IMR-90 (cell line): ENCODE measurements at regions not wholly inside any gene's neighbourhood (a gene's known extent, or its start where the extent isn't known, plus 50 kb on each side); places are given as distances from the start of the nearest gene placed in this dataset.

Experiments used
- ATAC-seq: fragments of 200-7000 bp; cut with Tn5 transposase; 2 replicates; pipeline ENCODE4 v1.9.1; 2020; ENCODE audit warnings: low read depth, mild to moderate bottlenecking, moderate library complexity
- BruUV-seq: library from RNA; stranded (reverse); fragments of 400-500 nt; replicated peaks from 2 replicates; lab custom pipeline; 2021; lab: Mats Ljungman, UMichigan
- CTCF ChIA-PET: fragments of 300-600 bp; formaldehyde crosslinking; extraction: SDS; loops from one replicate; lab custom pipeline; 2021; ENCODE audit warnings: antibody characterized with exemption; lab: Yijun Ruan, JAX
- POLR2A ChIA-PET: fragments of 300-600 bp; sonication (Branson Sonifier 250); formaldehyde crosslinking; loops from one replicate; lab custom pipeline; 2022; ENCODE audit warnings: antibody characterized with exemption; ENCODE audit not compliant: unreplicated experiment; lab: Charles Lee
- DNase-seq: peaks from one replicate; pipeline ENCODE4 v3.0.0; 2013
- H2AFZ ChIP-seq: replicated peaks from 2 replicates; pipeline ENCODE3; 2013; ENCODE audit warnings: low read length, mild to moderate bottlenecking; ENCODE audit not compliant: poor library complexity
- H2AK5ac ChIP-seq: 2 replicates; pipeline ENCODE4 v1.6.1; 2013; ENCODE audit warnings: low read depth, low read length, inconsistent platforms
- H2AK9ac ChIP-seq: replicated peaks from 2 replicates; pipeline ENCODE3; 2013; ENCODE audit warnings: mild to moderate bottlenecking, low read depth, low read length, moderate library complexity; ENCODE audit not compliant: poor library complexity
- H2BK120ac ChIP-seq: 2 replicates; pipeline ENCODE4 v1.6.1; 2013; ENCODE audit warnings: low read depth, low read length, inconsistent platforms
- H2BK15ac ChIP-seq: 3 replicates; pipeline ENCODE4 v1.6.1; 2013; ENCODE audit warnings: low read depth, low read length, inconsistent platforms
- H2BK20ac ChIP-seq: 2 replicates; pipeline ENCODE4 v1.6.1; 2013; ENCODE audit warnings: low read depth, mild to moderate bottlenecking, inconsistent platforms, low read length, moderate library complexity
- H2BK5ac ChIP-seq: 2 replicates; pipeline ENCODE4 v1.6.1; 2013; ENCODE audit warnings: mild to moderate bottlenecking, low read depth, low read length, inconsistent platforms; ENCODE audit not compliant: poor library complexity, severe bottlenecking
- H3K14ac ChIP-seq: replicated peaks from 2 replicates; pipeline ENCODE4 v1.6.1; 2013; ENCODE audit warnings: low read depth, low read length, inconsistent platforms
- H3K18ac ChIP-seq: 2 replicates; pipeline ENCODE4 v1.6.1; 2013; ENCODE audit warnings: low read depth, low read length, control low read depth
- H3K23ac ChIP-seq: 2 replicates; pipeline ENCODE4 v1.6.1; 2013; ENCODE audit warnings: low read depth, low read length, inconsistent platforms
- H3K27ac ChIP-seq: 2 replicates; pipeline ENCODE4 v1.5.1; 2013; ENCODE audit warnings: mild to moderate bottlenecking, control low read depth, low read length; ENCODE audit not compliant: insufficient read depth
- H3K27me3 ChIP-seq: 2 replicates; pipeline ENCODE4 v1.6.1; 2013; ENCODE audit warnings: low read length; ENCODE audit not compliant: control insufficient read depth, insufficient read depth
- H3K36me3 ChIP-seq: 2 replicates; pipeline ENCODE4 v1.6.1; 2013; ENCODE audit warnings: low read length, mixed read lengths; ENCODE audit not compliant: control insufficient read depth, insufficient read depth
- H3K4ac ChIP-seq: 2 replicates; pipeline ENCODE4 v1.6.1; 2013; ENCODE audit warnings: low read depth, low read length, inconsistent platforms
- H3K4me1 ChIP-seq: 2 replicates; pipeline ENCODE4 v1.6.1; 2013; ENCODE audit warnings: low read length, mixed read lengths; ENCODE audit not compliant: control insufficient read depth, insufficient read depth
- H3K4me2 ChIP-seq: 2 replicates; pipeline ENCODE4 v1.6.1; 2013; ENCODE audit warnings: low read depth, mild to moderate bottlenecking, control low read depth, low read length, moderate library complexity
- H3K4me3 ChIP-seq: 2 replicates; pipeline ENCODE4 v1.5.1; 2013; ENCODE audit warnings: low read depth, mild to moderate bottlenecking, control low read depth, low read length, moderate library complexity; ENCODE audit not compliant: insufficient read depth
- H3K56ac ChIP-seq: 2 replicates; pipeline ENCODE4 v1.6.1; 2013; ENCODE audit warnings: low read length, inconsistent platforms; ENCODE audit not compliant: insufficient read depth; ENCODE audit errors: extremely low read depth
- H3K79me1 ChIP-seq, 2 experiments: 2 replicates each; pipeline ENCODE4 v1.6.1; 2013; ENCODE audit warnings: low read length in 2 of 2, inconsistent platforms in 1 of 2, low read depth in 1 of 2
- H3K9ac ChIP-seq: 2 replicates; pipeline ENCODE4 v1.6.1; 2013; ENCODE audit warnings: low read depth, low read length, control low read depth
- H3K9me1 ChIP-seq: 2 replicates; pipeline ENCODE4 v1.6.1; 2013; ENCODE audit warnings: low read length, inconsistent platforms; ENCODE audit not compliant: insufficient read depth
- H3K9me3 ChIP-seq: 2 replicates; pipeline ENCODE4 v1.6.1; 2013; ENCODE audit warnings: low read length; ENCODE audit not compliant: control insufficient read depth, insufficient read depth
- H4K20me1 ChIP-seq: 2 replicates; pipeline ENCODE4 v1.6.1; 2013; ENCODE audit warnings: low read length, inconsistent platforms; ENCODE audit not compliant: insufficient read depth
- H4K5ac ChIP-seq: 2 replicates; pipeline ENCODE4 v1.6.1; 2013; ENCODE audit warnings: mild to moderate bottlenecking, low read depth, low read length, control low read depth
- H4K8ac ChIP-seq, 2 experiments: 2 replicates each; pipeline ENCODE4 v1.6.1; 2013; ENCODE audit warnings: low read depth in 2 of 2, low read length in 2 of 2, control low read depth in 1 of 2, inconsistent platforms in 1 of 2
- H4K91ac ChIP-seq: 2 replicates; pipeline ENCODE4 v1.6.1; 2013; ENCODE audit warnings: low read depth, low read length, inconsistent platforms; ENCODE audit not compliant: insufficient read depth
- BHLHE40 ChIP-seq: fragments of 150-350 bp; IDR thresholded peaks from 2 replicates; pipeline ENCODE4 v1.6.1; 2016; ENCODE audit warnings: mild to moderate bottlenecking, low read depth, low read length
- CEBPB ChIP-seq: IDR thresholded peaks from 2 replicates; pipeline ENCODE4 v1.6.1; 2012; ENCODE audit warnings: low read depth, low read length, improper control_type of control experiment
- MXI1 ChIP-seq: IDR thresholded peaks from 2 replicates; pipeline ENCODE4 v1.6.1; 2012; ENCODE audit warnings: low read depth, mild to moderate bottlenecking, low read length, moderate library complexity, borderline replicate concordance
- NFE2L2 ChIP-seq: fragments of 150-350 bp; IDR thresholded peaks from 2 replicates; pipeline ENCODE4 v1.6.1; 2016; ENCODE audit warnings: low read depth, mild to moderate bottlenecking, low read length
- POLR2A ChIP-seq: IDR thresholded peaks from 2 replicates; pipeline ENCODE4 v1.6.1; 2012; ENCODE audit warnings: mild to moderate bottlenecking, low read depth, low read length
- RAD21 ChIP-seq: IDR thresholded peaks from 2 replicates; pipeline ENCODE4 v1.6.1; 2012; ENCODE audit warnings: low read length, improper control_type of control experiment
- RFX5 ChIP-seq: IDR thresholded peaks from 2 replicates; pipeline ENCODE4 v1.8.0; 2012; ENCODE audit warnings: low read depth, mild to moderate bottlenecking, low read length, moderate library complexity
- SMC3 ChIP-seq: fragments of 150-350 bp; IDR thresholded peaks from 2 replicates; pipeline ENCODE4 v1.6.1; 2016; ENCODE audit warnings: low read depth, mild to moderate bottlenecking, antibody characterized with exemption, low read length, moderate library complexity
- WGBS, 2 experiments: methylation state at CpG; one replicate each; pipeline versions ENCODE4 v1.1.5 to v1.1.7; 2013; ENCODE audit warnings: missing lambda C conversion rate in 2 of 2; ENCODE audit not compliant: insufficient read length in 1 of 2; ENCODE audit errors: extremely low coverage in 2 of 2; 5-methylcytosine and 5-hydroxymethylcytosine counted together
- dilution Hi-C: fragments of 300-500 bp; cut with HindIII; formaldehyde crosslinking; loops from one replicate; pipeline ENCODE4 v1.14.3; 2018; ENCODE audit warnings: low sequenced_read_pairs; ENCODE audit not compliant: unreplicated experiment
- in situ Hi-C: fragments of 300-500 bp; cut with MboI; formaldehyde crosslinking; loops from 3 replicates; pipeline ENCODE4 v1.14.3; 2019; ENCODE audit warnings: low sequenced_read_pairs, inconsistent platforms, mixed read lengths
- intact Hi-C: fragments of 100-400 bp; cut with micrococcal nuclease; formaldehyde crosslinking; loops from 2 replicates; pipeline ENCODE4 v1.10.0; 2022
- TF ChIP-seq, protein P1 (sequence below): conservative IDR thresholded peaks from 2 replicates; pipeline ENCODE4 v1.5.1; 2012; ENCODE audit warnings: mild to moderate bottlenecking, low read depth, low read length, improper control_type of control experiment

DNA sequence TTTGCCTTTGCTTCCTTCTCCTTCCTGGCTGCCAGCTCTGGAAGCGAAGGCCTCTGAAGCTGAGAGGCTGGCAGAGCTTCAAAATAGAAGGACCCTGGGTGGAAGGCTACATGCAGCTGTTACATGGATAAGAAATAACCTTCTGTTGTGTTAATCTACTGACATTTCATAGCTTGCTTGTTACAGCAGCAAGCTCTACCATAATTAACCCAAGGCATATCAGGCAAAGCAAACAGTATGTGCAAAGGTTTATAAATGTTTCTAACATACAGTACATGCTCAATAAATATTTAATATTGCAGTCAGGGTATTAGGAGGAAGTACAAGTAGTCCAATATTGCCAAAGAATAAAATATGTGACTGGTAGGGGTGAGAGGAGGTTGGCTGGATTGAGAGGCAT is 55.6 kb upstream of the MKLN1 start:
- BruUV-seq: no TSS peak
- H4K91ac ChIP-seq: no peak overlapping the region
- H2AFZ ChIP-seq: no peak overlapping the region
- intact Hi-C loops (no loop called here), in situ Hi-C loops (no loop called here), dilution Hi-C loops (no loop called here)
- H3K9me1 ChIP-seq: 0 out of 2 replicates have a peak, but pooled peaks cover 2% of the 10 kb centered on the region
- no peak overlapping the region for H3K23ac ChIP-seq
- peaks cover 2% of the 10 kb centered on the region; the same call in 1 of the 2 replicates for H3K27me3 ChIP-seq
- H2BK15ac ChIP-seq: no peak overlapping the region; the same call in 2 of the 3 replicates
- H3K9me3 ChIP-seq: peaks cover 2% of the 10 kb centered on the region; the same call in 1 of the 2 replicates
- no CpG with 5 or more reads among the region's 1 CpG for WGBS, 2 experiments
- H3K56ac ChIP-seq: no peak overlapping the region
- H3K14ac ChIP-seq: no peak overlapping the region
- TF ChIP-seq MXI1 (no peak), NFE2L2 (no peak), BHLHE40 (no peak), RFX5 (no peak), SMC3 (no peak), RAD21 (no peak), CEBPB (no peak), POLR2A (no peak)
- TF ChIP-seq, protein P1, sequence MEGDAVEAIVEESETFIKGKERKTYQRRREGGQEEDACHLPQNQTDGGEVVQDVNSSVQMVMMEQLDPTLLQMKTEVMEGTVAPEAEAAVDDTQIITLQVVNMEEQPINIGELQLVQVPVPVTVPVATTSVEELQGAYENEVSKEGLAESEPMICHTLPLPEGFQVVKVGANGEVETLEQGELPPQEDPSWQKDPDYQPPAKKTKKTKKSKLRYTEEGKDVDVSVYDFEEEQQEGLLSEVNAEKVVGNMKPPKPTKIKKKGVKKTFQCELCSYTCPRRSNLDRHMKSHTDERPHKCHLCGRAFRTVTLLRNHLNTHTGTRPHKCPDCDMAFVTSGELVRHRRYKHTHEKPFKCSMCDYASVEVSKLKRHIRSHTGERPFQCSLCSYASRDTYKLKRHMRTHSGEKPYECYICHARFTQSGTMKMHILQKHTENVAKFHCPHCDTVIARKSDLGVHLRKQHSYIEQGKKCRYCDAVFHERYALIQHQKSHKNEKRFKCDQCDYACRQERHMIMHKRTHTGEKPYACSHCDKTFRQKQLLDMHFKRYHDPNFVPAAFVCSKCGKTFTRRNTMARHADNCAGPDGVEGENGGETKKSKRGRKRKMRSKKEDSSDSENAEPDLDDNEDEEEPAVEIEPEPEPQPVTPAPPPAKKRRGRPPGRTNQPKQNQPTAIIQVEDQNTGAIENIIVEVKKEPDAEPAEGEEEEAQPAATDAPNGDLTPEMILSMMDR: no peak
- no peak overlapping the region for H2AK5ac ChIP-seq
- no peak overlapping the region for H2BK5ac ChIP-seq
- ATAC-seq: no peak
- H3K9ac ChIP-seq: no peak overlapping the region
- no peak overlapping the region for H3K18ac ChIP-seq
- no peak overlapping the region for H3K4me3 ChIP-seq
- H2BK120ac ChIP-seq: no peak overlapping the region
- H3K4ac ChIP-seq: no peak overlapping the region
- no peaks in the 10 kb centered on the region for H3K79me1 ChIP-seq
- ChIA-PET POLR2A (no interaction called here), CTCF (no interaction called here)
- no peaks in the 10 kb centered on the region for H4K20me1 ChIP-seq
- no peak overlapping the region for H2AK9ac ChIP-seq
- no peak overlapping the region for H3K4me2 ChIP-seq
- no peaks in the 10 kb centered on the region for H3K36me3 ChIP-seq
- H3K27ac ChIP-seq: no peak overlapping the region
- no peak for DNase-seq
- no peak overlapping the region for H4K8ac ChIP-seq
- no peaks in the 10 kb centered on the region for H3K4me1 ChIP-seq
- H2BK20ac ChIP-seq: no peak overlapping the region
- no peak overlapping the region for H4K5ac ChIP-seq
